ENCODE measurements at regions not wholly inside any gene's neighbourhood (a gene's known extent, or its start where the extent isn't known, plus 50 kb on each side); places are given as distances from the start of the nearest gene placed in this dataset.
A peak's percentile ranks its signal among the peaks of the same experiment; 100 is the strongest.

GRCh38 chr14:22280497-22281316 lies 308.3 kb downstream of the DAD1 start:
- Histone ChIP-seq H3K4me1 (peaks cover 11% of the 10 kb centered on the region), H3K4me3 (no peak overlapping the region), H3K27ac (no peak overlapping the region), H3K27me3 (ENCODE audit: low read depth) (no peaks in the 10 kb centered on the region), H3K36me3 (no peaks in the 10 kb centered on the region), H3K9me3 (no peaks in the 10 kb centered on the region)
- intact Hi-C loops (cut with DNase I) = no loop called here
- ATAC-seq (no peak), DNase-seq (no peak)
- TF ChIP-seq CTCF (IDR thresholded peaks at IDR 0.05) = no peak

GRCh38 chr14:22276913-22277816 lies 311.9 kb downstream of the DAD1 start:
- peak; percentile 63 for TF ChIP-seq CTCF (IDR thresholded peaks at IDR 0.05)
- ATAC-seq (no peak), DNase-seq (no peak)
- intact Hi-C loops (cut with DNase I) = no loop called here
- H3K4me1 ChIP-seq = peaks cover 6% of the 10 kb centered on the region
- H3K9me3 ChIP-seq = no peaks in the 10 kb centered on the region
- no peak overlapping the region for H3K27ac ChIP-seq
- no peak overlapping the region for H3K4me3 ChIP-seq
- H3K36me3 ChIP-seq = no peaks in the 10 kb centered on the region
- no peaks in the 10 kb centered on the region for H3K27me3 ChIP-seq (ENCODE audit: low read depth)

GRCh38 chr14:22271838-22272799 lies 316.9 kb downstream of the DAD1 start:
- no peak overlapping the region for H3K4me3 ChIP-seq
- H3K27me3 ChIP-seq (ENCODE audit: low read depth) = no peaks in the 10 kb centered on the region
- DNase-seq (no peak), ATAC-seq (no peak)
- H3K9me3 ChIP-seq = no peaks in the 10 kb centered on the region
- TF ChIP-seq CTCF (IDR thresholded peaks at IDR 0.05) = no peak
- H3K36me3 ChIP-seq = no peaks in the 10 kb centered on the region
- intact Hi-C loops (cut with DNase I) = no loop called here
- no peak overlapping the region for H3K27ac ChIP-seq
- no peaks in the 10 kb centered on the region for H3K4me1 ChIP-seq

GRCh38 chr14:22268875-22269274 lies 320.1 kb downstream of the DAD1 start:
- DNase-seq (no peak), ATAC-seq (peak in 1 of 2 donors; percentile 18)
- H3K27me3 ChIP-seq (ENCODE audit: low read depth) = no peaks in the 10 kb centered on the region
- no peaks in the 10 kb centered on the region for H3K9me3 ChIP-seq
- no peak overlapping the region for H3K4me3 ChIP-seq
- no peaks in the 10 kb centered on the region for H3K36me3 ChIP-seq
- intact Hi-C loops (cut with DNase I) = no loop called here
- no peak overlapping the region for H3K27ac ChIP-seq
- TF ChIP-seq CTCF (IDR thresholded peaks at IDR 0.05) = no peak
- H3K4me1 ChIP-seq = no peaks in the 10 kb centered on the region

GRCh38 chr14:22266683-22267082 lies 322.3 kb downstream of the DAD1 start:
- H3K4me1 ChIP-seq = no peaks in the 10 kb centered on the region
- no peak overlapping the region for H3K4me3 ChIP-seq
- no peaks in the 10 kb centered on the region for H3K9me3 ChIP-seq
- no peaks in the 10 kb centered on the region for H3K36me3 ChIP-seq
- no peak overlapping the region for H3K27ac ChIP-seq
- no peak for TF ChIP-seq CTCF (IDR thresholded peaks at IDR 0.05)
- ATAC-seq = no peak
- no peak for DNase-seq
- no peaks in the 10 kb centered on the region for H3K27me3 ChIP-seq (ENCODE audit: low read depth)
- intact Hi-C loops (cut with DNase I) = no loop called here
